Sigmoid colon (tissue), 6 donors: ENCODE measurements at regions not wholly inside any gene's neighbourhood (a gene's known extent, or its start where the extent isn't known, plus 50 kb on each side); places are given as distances from the start of the nearest gene placed in this dataset.

ENCODE experiments used
- DNase-seq: peaks from one replicate; pipeline ENCODE4 v3.0.0-alpha.2; 2019
- H3K27ac ChIP-seq, 4 donors: fragments of 200-600 bp; sonication (generic); one replicate each; pipeline ENCODE4 v1.5.1; 2016 to 2019; ENCODE audit warnings: mild to moderate bottlenecking in 1 of 4
- H3K27me3 ChIP-seq, 3 donors: fragments of 200-600 bp; sonication (generic); one replicate each; pipeline ENCODE4 v1.5.1; 2019; ENCODE audit warnings: mild to moderate bottlenecking in 1 of 3
- H3K36me3 ChIP-seq, 4 donors: fragments of 200-600 bp; sonication (generic); one replicate each; pipeline ENCODE4 v1.5.1; 2016 to 2019
- H3K4me1 ChIP-seq, 4 donors: fragments of 200-600 bp; sonication (generic); one replicate each; pipeline ENCODE4 v1.5.1; 2017 to 2019
- H3K4me3 ChIP-seq, 4 donors: fragments of 200-600 bp; sonication (generic); one replicate each; pipeline ENCODE4 v1.5.1; 2017 to 2019; ENCODE audit warnings: mild to moderate bottlenecking in 2 of 4, moderate library complexity in 1 of 4
- H3K9me3 ChIP-seq, 4 donors: fragments of 200-600 bp in 3 of 4; sonication (generic) in 3 of 4; one replicate each; pipeline versions ENCODE4 v1.5.1 to v1.6.1; 2013 to 2019
- CTCF ChIP-seq, 4 experiments: fragments of 450-650 bp in 3 of 4; fragments of 200-600 bp in 1 of 4; IDR thresholded peaks; one replicate each; pipeline ENCODE4 v1.5.1; 2016 to 2019; ENCODE audit warnings: antibody characterized with exemption in 4 of 4, mild to moderate bottlenecking in 3 of 4, moderate library complexity in 2 of 4
- EP300 ChIP-seq, 4 donors: sonication (generic); formaldehyde crosslinking; IDR thresholded peaks; one replicate each; pipeline ENCODE4 v1.6.1; 2017; ENCODE audit warnings: antibody characterized with exemption in 4 of 4
- POLR2A ChIP-seq, 2 donors: fragments of 450-650 bp; IDR thresholded peaks; one replicate each; pipeline ENCODE4 v1.6.1; 2016; ENCODE audit warnings: antibody characterized with exemption in 2 of 2, mild to moderate bottlenecking in 2 of 2, moderate library complexity in 2 of 2
- POLR2AphosphoS5 ChIP-seq, 4 donors: sonication (generic); formaldehyde crosslinking; IDR thresholded peaks; one replicate each; pipeline ENCODE4 v1.6.1; 2017; ENCODE audit warnings: antibody characterized with exemption in 4 of 4
- WGBS, 2 donors: extraction: QIAGEN DNeasy Blood & Tissue Kit; methylation state at CpG; one replicate each; pipeline ENCODE4 v1.1.7; 2013; 5-methylcytosine and 5-hydroxymethylcytosine counted together
- intact Hi-C: fragments of 100-400 bp; cut with DNase I; formaldehyde crosslinking; loops from one replicate; pipeline ENCODE4 v1.15.1; 2023
- donor health status: healthy with polysubstance abuse.
- donor health status: healthy.

DNA sequence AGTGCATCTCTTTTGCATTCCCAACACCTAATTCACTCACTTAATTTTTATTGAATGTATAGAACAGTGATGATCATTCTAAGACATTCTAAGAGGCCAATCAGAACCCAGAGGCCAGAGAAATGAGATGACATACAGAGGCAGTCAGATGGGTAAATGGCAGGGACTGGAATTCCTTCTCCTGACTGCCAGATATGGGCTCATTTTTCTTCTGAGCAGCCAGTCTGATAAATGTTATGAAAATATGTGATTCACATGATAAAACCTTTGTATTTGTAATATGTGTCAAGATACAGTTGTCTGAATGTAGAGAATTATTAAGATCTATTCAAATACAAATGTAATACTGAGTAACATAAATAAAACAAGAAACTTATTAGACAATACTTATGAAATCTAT is 277.8 kb downstream of the EPM2A start:
- TF ChIP-seq POLR2A (IDR thresholded peaks at IDR 0.05) (no peak), CTCF (IDR thresholded peaks at IDR 0.05) (no peak), POLR2AphosphoS5 (IDR thresholded peaks at IDR 0.05) (no peak)
- intact Hi-C loops, result no loop called here
- Histone ChIP-seq H3K9me3 (no peaks in the 10 kb centered on the region), H3K27ac (no peak overlapping the region), H3K4me1 (no peaks in the 10 kb centered on the region), H3K36me3 (no peaks in the 10 kb centered on the region), H3K4me3 (no peak overlapping the region), H3K27me3 (no peaks in the 10 kb centered on the region)
- no peak for DNase-seq

DNA sequence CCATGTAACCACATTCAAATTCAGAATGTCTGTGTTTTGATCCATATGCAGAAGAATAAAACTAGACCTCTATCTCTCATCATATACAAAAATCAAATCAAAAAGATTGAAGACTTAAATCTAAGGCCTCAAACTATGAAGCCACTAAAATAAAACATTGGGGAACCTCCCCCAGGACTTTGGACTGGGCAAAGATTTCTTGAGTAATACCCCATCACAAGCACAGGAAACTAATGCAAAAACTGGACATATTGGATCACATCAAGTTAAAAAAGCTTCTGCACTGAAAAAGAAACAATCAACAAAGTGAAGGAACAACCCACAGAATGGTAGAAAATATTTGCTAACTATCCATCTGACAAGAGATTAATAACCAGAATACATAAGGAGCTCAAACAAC is 266.8 kb downstream of the EPM2A start:
- Histone ChIP-seq H3K27me3 (no peaks in the 10 kb centered on the region), H3K4me3 (no peak overlapping the region), H3K36me3 (no peaks in the 10 kb centered on the region), H3K9me3 (peaks cover 0 to 9% (median 2%) of the 10 kb centered on the region in 4 donors), H3K27ac (no peak overlapping the region), H3K4me1 (no peaks in the 10 kb centered on the region)
- TF ChIP-seq CTCF (IDR thresholded peaks at IDR 0.05), result no peak
- no peak for TF ChIP-seq POLR2AphosphoS5 (IDR thresholded peaks at IDR 0.05)
- no peak for TF ChIP-seq POLR2A (IDR thresholded peaks at IDR 0.05)
- TF ChIP-seq EP300 (IDR thresholded peaks at IDR 0.05), result no peak
- intact Hi-C loops, result no loop called here
- no peak for DNase-seq

DNA sequence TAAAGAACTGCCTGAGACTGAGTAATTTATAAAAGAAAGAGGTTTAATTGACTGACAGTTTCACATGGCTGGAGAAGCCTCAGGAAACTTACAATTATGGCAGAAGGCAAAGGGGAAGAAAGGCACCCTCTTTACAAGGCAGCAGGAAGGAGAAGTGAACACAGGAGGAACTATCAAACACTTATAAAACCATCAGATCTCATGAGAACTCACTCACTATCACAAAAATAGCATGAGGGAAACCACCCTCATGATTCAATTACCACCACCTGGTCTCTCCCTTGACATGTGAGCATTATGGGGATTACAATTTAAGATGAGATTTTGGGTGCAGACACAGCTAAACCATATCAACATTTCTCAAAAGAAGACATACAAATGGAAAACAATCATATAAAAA is 266.3 kb downstream of the EPM2A start:
- TF ChIP-seq POLR2A (IDR thresholded peaks at IDR 0.05) (no peak), POLR2AphosphoS5 (IDR thresholded peaks at IDR 0.05) (no peak), CTCF (IDR thresholded peaks at IDR 0.05) (no peak), EP300 (IDR thresholded peaks at IDR 0.05) (no peak)
- no peaks in the 10 kb centered on the region for H3K4me1 ChIP-seq
- H3K4me3 ChIP-seq, result no peak overlapping the region
- H3K27ac ChIP-seq, result no peak overlapping the region
- DNase-seq, result no peak
- H3K36me3 ChIP-seq, result no peaks in the 10 kb centered on the region
- no peaks in the 10 kb centered on the region for H3K27me3 ChIP-seq
- H3K9me3 ChIP-seq, result peaks cover 0 to 9% (median 2%) of the 10 kb centered on the region in 4 donors
- intact Hi-C loops, result no loop called here

DNA sequence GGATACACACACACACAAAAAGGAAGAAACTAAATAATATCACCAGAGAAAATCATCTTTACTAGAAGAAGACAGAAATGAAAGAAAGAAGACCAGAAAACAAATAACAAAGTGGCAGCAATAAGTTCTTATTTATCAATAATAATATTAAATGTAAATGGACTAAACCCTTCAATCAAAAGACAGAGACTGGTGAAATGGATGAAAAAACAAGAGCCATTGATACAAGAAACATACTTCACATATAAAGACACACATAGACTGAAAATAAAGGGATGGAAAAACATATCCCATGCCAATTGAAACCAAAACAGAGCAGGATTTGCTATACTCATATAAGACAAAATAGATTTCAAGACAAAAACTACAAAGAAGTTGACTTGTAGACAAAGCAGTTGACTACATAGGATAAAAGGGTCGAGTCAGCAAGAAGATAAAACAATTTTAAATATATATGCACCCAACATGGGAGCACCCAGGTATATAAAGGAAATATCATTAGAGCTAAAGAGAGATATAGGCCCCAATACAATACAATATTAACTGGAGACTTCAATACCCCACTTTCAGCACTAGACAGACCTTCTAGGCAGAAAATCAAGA is 259.4 kb downstream of the EPM2A start:
- DNase-seq, result no peak
- H3K9me3 ChIP-seq, result peaks cover 0 to 13% (median 8%) of the 10 kb centered on the region in 4 donors

More for the DNA sequence above, 259.4 kb downstream of the EPM2A start:
- 35 to 53% methylated on average over 1 of the region's 1 CpG for WGBS, 2 donors
- no peaks in the 10 kb centered on the region for H3K27me3 ChIP-seq
- TF ChIP-seq POLR2AphosphoS5 (IDR thresholded peaks at IDR 0.05) (no peak), EP300 (IDR thresholded peaks at IDR 0.05) (no peak), CTCF (IDR thresholded peaks at IDR 0.05) (no peak), POLR2A (IDR thresholded peaks at IDR 0.05) (no peak)
- intact Hi-C loops, result no loop called here
- no peak overlapping the region for H3K4me3 ChIP-seq
- no peak overlapping the region for H3K27ac ChIP-seq
- no peaks in the 10 kb centered on the region for H3K4me1 ChIP-seq
- H3K36me3 ChIP-seq, result no peaks in the 10 kb centered on the region
